Liver (tissue), 3 donors: ENCODE measurements at regions not wholly inside any gene's neighbourhood (a gene's known extent, or its start where the extent isn't known, plus 50 kb on each side); places are given as distances from the start of the nearest gene placed in this dataset.

Experiments
- CTCF ChIP-seq: fragments of 150-350 bp; IDR thresholded peaks from 2 replicates; pipeline ENCODE4 v1.5.1; 2017; ENCODE audit warnings: improper control_type of control experiment, low read depth, low read length; ENCODE audit not compliant: missing input control
- EGR1 ChIP-seq, 2 donors: IDR thresholded peaks; 2 replicates each; pipeline ENCODE4 v1.6.1; 2016 to 2018; ENCODE audit warnings: antibody characterized with exemption in 2 of 2, low read depth in 2 of 2
- RXRA ChIP-seq, 2 donors: IDR thresholded peaks; 2 replicates each; pipeline ENCODE4 v1.6.1; 2017 to 2018; ENCODE audit warnings: antibody characterized with exemption in 2 of 2, mild to moderate bottlenecking in 1 of 2
- YY1 ChIP-seq: IDR thresholded peaks from 2 replicates; pipeline ENCODE4 v1.6.1; 2016; ENCODE audit warnings: antibody characterized with exemption, mild to moderate bottlenecking
- donor health status: healthy.
- donor health status: healthy.

DNA sequence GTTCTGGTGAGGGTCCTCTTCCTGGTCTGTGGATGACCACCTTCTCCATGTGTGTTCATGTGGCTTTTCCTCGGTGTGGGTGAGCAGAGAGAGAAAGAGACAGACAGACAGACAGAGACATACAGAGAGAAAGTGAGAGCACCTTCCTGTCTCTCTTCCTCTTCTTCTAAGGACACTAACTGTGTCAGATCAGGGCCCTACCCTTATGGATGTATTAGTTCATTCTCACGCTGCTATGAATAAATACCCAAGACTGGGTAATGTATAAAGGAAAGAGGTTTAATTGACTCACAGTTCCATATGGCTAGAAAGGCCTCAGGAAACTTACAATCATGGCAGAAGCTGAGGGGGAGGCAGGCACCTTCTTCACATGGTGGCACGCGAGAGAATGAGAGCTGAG lies 131.5 kb upstream of the ZNF648 start:
- TF ChIP-seq CTCF (no peak), YY1 (no peak), EGR1 (IDR thresholded peaks at IDR 0.05; ENCODE audit: low read depth in 2 of 2) (no peak), RXRA (IDR thresholded peaks at IDR 0.05) (no peak)
